H9 (cell line): ENCODE measurements at regions not wholly inside any gene's neighbourhood (a gene's known extent, or its start where the extent isn't known, plus 50 kb on each side); places are given as distances from the start of the nearest gene placed in this dataset.

ENCODE experiments used
- DNase-seq: peaks from one replicate; pipeline ENCODE4 v3.0.0-alpha.2; 2017
- H2AFZ ChIP-seq: one replicate; pipeline ENCODE4 v1.6.1; 2013; ENCODE audit warnings: mild to moderate bottlenecking, low read length, control low read depth, moderate library complexity
- H2AK5ac ChIP-seq: 2 replicates; pipeline ENCODE4 v1.6.1; 2013; ENCODE audit warnings: low read length, control low read depth, mixed read lengths; ENCODE audit not compliant: insufficient read length
- H2BK120ac ChIP-seq: one replicate; pipeline ENCODE4 v1.6.1; 2013; ENCODE audit warnings: low read depth, mild to moderate bottlenecking, low read length, control low read depth, inconsistent platforms; ENCODE audit not compliant: poor library complexity, severe bottlenecking
- H2BK12ac ChIP-seq: 2 replicates; pipeline ENCODE4 v1.6.1; 2013; ENCODE audit warnings: low read length, control low read depth, mixed read lengths, low read depth; ENCODE audit not compliant: insufficient read length
- H2BK15ac ChIP-seq: 2 replicates; pipeline ENCODE4 v1.6.1; 2013; ENCODE audit warnings: low read depth, low read length, control low read depth
- H2BK20ac ChIP-seq: one replicate; pipeline ENCODE4 v1.6.1; 2013; ENCODE audit warnings: low read depth, mild to moderate bottlenecking, low read length, control low read depth, inconsistent platforms; ENCODE audit not compliant: poor library complexity, severe bottlenecking
- H2BK5ac ChIP-seq: 2 replicates; pipeline ENCODE4 v1.6.1; 2013; ENCODE audit warnings: low read length, control low read depth, mixed read lengths; ENCODE audit not compliant: insufficient read length
- H3K14ac ChIP-seq: 2 replicates; pipeline ENCODE4 v1.6.1; 2013; ENCODE audit warnings: low read length, control low read depth; ENCODE audit not compliant: insufficient read depth
- H3K18ac ChIP-seq: 2 replicates; pipeline ENCODE4 v1.6.1; 2013; ENCODE audit warnings: low read depth, mild to moderate bottlenecking, mixed read lengths, low read length, control low read depth; ENCODE audit not compliant: insufficient read length
- H3K23ac ChIP-seq: 2 replicates; pipeline ENCODE4 v1.6.1; 2013; ENCODE audit warnings: low read length, control low read depth, mixed read lengths, low read depth; ENCODE audit not compliant: insufficient read length
- H3K23me2 ChIP-seq: 2 replicates; pipeline ENCODE4 v1.6.1; 2013; ENCODE audit warnings: low read depth, mild to moderate bottlenecking, mixed read lengths, low read length, control low read depth; ENCODE audit not compliant: insufficient read length, poor library complexity, severe bottlenecking
- H3K27ac ChIP-seq: 2 replicates; pipeline ENCODE4 v1.5.1; 2013; ENCODE audit warnings: low read length, control low read depth, mixed read lengths, low read depth; ENCODE audit not compliant: insufficient read length
- H3K27me3 ChIP-seq: 2 replicates; pipeline ENCODE4 v1.6.1; 2013; ENCODE audit warnings: low read length, control low read depth, inconsistent platforms; ENCODE audit not compliant: insufficient read depth
- H3K4ac ChIP-seq: 2 replicates; pipeline ENCODE4 v1.6.1; 2013; ENCODE audit warnings: low read depth, mild to moderate bottlenecking, control low read depth, inconsistent platforms, low read length, moderate library complexity
- H3K4me1 ChIP-seq: 2 replicates; pipeline ENCODE4 v1.6.1; 2013; ENCODE audit warnings: low read length, control low read depth, inconsistent platforms; ENCODE audit not compliant: insufficient read depth
- H3K4me2 ChIP-seq: 2 replicates; pipeline ENCODE4 v1.6.1; 2013; ENCODE audit warnings: low read length, control low read depth, mixed read lengths; ENCODE audit not compliant: insufficient read length, insufficient read depth
- H3K56ac ChIP-seq: 2 replicates; pipeline ENCODE4 v1.6.1; 2013; ENCODE audit warnings: low read depth, mild to moderate bottlenecking, mixed read lengths, low read length, control low read depth; ENCODE audit not compliant: insufficient read length
- H3K79me1 ChIP-seq: 2 replicates; pipeline ENCODE4 v1.6.1; 2013; ENCODE audit warnings: low read depth, mild to moderate bottlenecking, moderate library complexity, low read length, control low read depth, inconsistent platforms; ENCODE audit not compliant: insufficient read depth, poor library complexity, severe bottlenecking
- H3K79me2 ChIP-seq: 2 replicates; pipeline ENCODE4 v1.6.1; 2013; ENCODE audit warnings: low read length, control low read depth, inconsistent platforms; ENCODE audit not compliant: insufficient read depth
- H3K9ac ChIP-seq: 2 replicates; pipeline ENCODE4 v1.6.1; 2013; ENCODE audit warnings: low read length, control low read depth, mixed read lengths; ENCODE audit not compliant: insufficient read length; ENCODE audit errors: extremely low read depth
- H3K9me3 ChIP-seq: one replicate; pipeline ENCODE4 v1.6.1; 2013; ENCODE audit warnings: low read depth, low read length, inconsistent platforms; ENCODE audit not compliant: control insufficient read depth
- H3T11ph ChIP-seq: one replicate; pipeline ENCODE4 v1.6.1; 2013; ENCODE audit warnings: mild to moderate bottlenecking, low read length, control low read depth, inconsistent platforms
- H4K20me1 ChIP-seq: one replicate; pipeline ENCODE4 v1.6.1; 2013; ENCODE audit not compliant: control insufficient read depth, insufficient read length, insufficient read depth
- H4K5ac ChIP-seq: 2 replicates; pipeline ENCODE4 v1.6.1; 2013; ENCODE audit warnings: low read depth, mild to moderate bottlenecking, mixed read lengths, low read length, control low read depth; ENCODE audit not compliant: insufficient read length
- H4K8ac ChIP-seq: replicated peaks from 2 replicates; pipeline ENCODE4 v1.6.1; 2013; ENCODE audit warnings: low read length, control low read depth, mixed read lengths, low read depth; ENCODE audit not compliant: insufficient read length
- H4K91ac ChIP-seq: 2 replicates; pipeline ENCODE4 v1.6.1; 2013; ENCODE audit warnings: low read depth, mild to moderate bottlenecking, moderate library complexity, mixed read lengths, low read length, control low read depth; ENCODE audit not compliant: insufficient read length
- H3K27ac Mint-ChIP-seq, 3 experiments: 2 replicates in 2 of 3; 3 replicates in 1 of 3; pipeline ENCODE4 v1.8.0; 2020 to 2021; ENCODE audit warnings: mixed read lengths in 3 of 3, mild to moderate bottlenecking in 1 of 3, moderate library complexity in 1 of 3
- H3K27me3 Mint-ChIP-seq: 2 replicates; pipeline ENCODE4 v1.8.0; 2021; ENCODE audit warnings: low read depth, mild to moderate bottlenecking, moderate library complexity, mixed read lengths
- H3K36me3 Mint-ChIP-seq, 3 experiments: 2 replicates in 2 of 3; 3 replicates in 1 of 3; pipeline ENCODE4 v1.8.0; 2020 to 2021; ENCODE audit warnings: low read depth in 3 of 3, mixed read lengths in 3 of 3; ENCODE audit not compliant: insufficient read depth in 1 of 3
- H3K4me1 Mint-ChIP-seq, 2 experiments: 2 replicates each; pipeline ENCODE4 v1.8.0; 2020; ENCODE audit warnings: mixed read lengths in 2 of 2
- H3K4me3 Mint-ChIP-seq, 2 experiments: 2 replicates in 1 of 2; 3 replicates in 1 of 2; pipeline ENCODE4 v1.8.0; 2020 to 2021; ENCODE audit warnings: mild to moderate bottlenecking in 2 of 2, mixed read lengths in 2 of 2, moderate library complexity in 1 of 2
- H3K9me3 Mint-ChIP-seq, 2 experiments: 2 replicates in 1 of 2; 3 replicates in 1 of 2; pipeline ENCODE4 v1.8.0; 2020; ENCODE audit warnings: mild to moderate bottlenecking in 2 of 2, mixed read lengths in 2 of 2, moderate library complexity in 1 of 2
- CTCF ChIP-seq: fragments of 200-600 bp; sonication (generic); conservative IDR thresholded peaks from 3 replicates; pipeline ENCODE4 v1.8.0; 2021; ENCODE audit warnings: antibody characterized with exemption, mild to moderate bottlenecking
- WGBS: extraction: QIAGEN DNeasy Blood & Tissue Kit; methylation state at CpG from one replicate; pipeline ENCODE4 v1.1.7; 2013; ENCODE audit warnings: missing lambda C conversion rate, low lambda C conversion rate, mixed read lengths; ENCODE audit not compliant: insufficient read length; ENCODE audit errors: extremely low coverage; 5-methylcytosine and 5-hydroxymethylcytosine counted together

GRCh38 chr12:13437541-13437940 lies 241.0 kb downstream of the EMP1 start:
- no peaks in the 10 kb centered on the region for H3K27me3 ChIP-seq
- no peak overlapping the region for H4K91ac ChIP-seq
- DNase-seq: no peak
- no peak overlapping the region for H3K4ac ChIP-seq
- H3K14ac ChIP-seq: no peak overlapping the region
- H2BK120ac ChIP-seq: no peak overlapping the region
- H2BK15ac ChIP-seq: no peak overlapping the region
- no peak overlapping the region for H3K56ac ChIP-seq
- H3K27ac Mint-ChIP-seq: no peak overlapping the region
- H3K9me3 Mint-ChIP-seq: no peaks in the 10 kb centered on the region; a peak in 1 of 5 replicates
- H4K8ac ChIP-seq: no peak overlapping the region
- H4K5ac ChIP-seq: no peak overlapping the region
- no peak overlapping the region for H3T11ph ChIP-seq
- peaks cover 12 to 14% of the 10 kb centered on the region in 2 experiments for H3K4me1 Mint-ChIP-seq
- H2BK12ac ChIP-seq: no peak overlapping the region
- no CpG with 5 or more reads among the region's 4 CpGs for WGBS
- no peaks in the 10 kb centered on the region for H3K27me3 Mint-ChIP-seq
- no peaks in the 10 kb centered on the region for H3K23me2 ChIP-seq
- 0 out of 2 replicates have a peak, but pooled peaks cover 1% of the 10 kb centered on the region for H3K79me2 ChIP-seq
- H3K36me3 Mint-ChIP-seq: no peaks in the 10 kb centered on the region; a peak in 1 of 7 replicates
- H3K4me1 ChIP-seq: peaks cover 4% of the 10 kb centered on the region; the same call in 1 of the 2 replicates
- H3K9ac ChIP-seq: no peak overlapping the region
- no peak overlapping the region for H2AFZ ChIP-seq
- H2AK5ac ChIP-seq: no peak overlapping the region
- H2BK5ac ChIP-seq: no peak overlapping the region
- no peak overlapping the region for H3K18ac ChIP-seq
- no peaks in the 10 kb centered on the region for H4K20me1 ChIP-seq
- H3K4me2 ChIP-seq: no peak overlapping the region
- no peak overlapping the region for H3K23ac ChIP-seq
- H3K9me3 ChIP-seq: no peaks in the 10 kb centered on the region
- H2BK20ac ChIP-seq: peak overlapping the region; percentile 60
- no peak overlapping the region for H3K27ac ChIP-seq
- TF ChIP-seq CTCF: no peak
- H3K79me1 ChIP-seq: no peaks in the 10 kb centered on the region
- no peak overlapping the region for H3K4me3 Mint-ChIP-seq
